Renal pelvis (tissue), 1 donor: ENCODE measurements at regions not wholly inside any gene's neighbourhood (a gene's known extent, or its start where the extent isn't known, plus 50 kb on each side); places are given as distances from the start of the nearest gene placed in this dataset.

Experiments used
- DNase-seq: peaks from one replicate; pipeline ENCODE4 v3.0.0-alpha.2; 2013

DNA sequence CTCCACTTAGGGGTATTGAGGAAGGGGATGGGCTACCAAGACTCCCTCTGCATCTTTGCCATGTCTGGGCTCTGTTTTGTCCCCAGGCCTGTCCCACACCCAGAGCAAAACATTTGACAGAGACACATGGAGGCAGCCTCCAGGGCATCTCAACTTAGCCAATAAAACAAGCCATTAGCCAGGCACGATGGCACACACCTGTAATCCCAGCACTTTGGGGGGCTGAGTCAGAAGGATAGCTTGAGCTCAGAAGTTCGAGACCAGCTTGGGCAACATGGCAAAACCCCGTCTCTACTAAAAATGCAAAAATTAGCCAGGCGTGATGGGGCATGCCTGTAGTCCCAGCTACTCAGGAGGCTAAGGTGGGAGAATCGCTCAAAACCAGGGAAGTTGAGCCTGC lies 120.3 kb upstream of the IPO9 start:
- no peak for DNase-seq

GRCh38 chr1:201709564-201710295 lies 119.2 kb upstream of the IPO9 start:
- DNase-seq, result no peak

GRCh38 chr1:201710632-201711597 lies 118.0 kb upstream of the IPO9 start:
- DNase-seq, result no peak

DNA sequence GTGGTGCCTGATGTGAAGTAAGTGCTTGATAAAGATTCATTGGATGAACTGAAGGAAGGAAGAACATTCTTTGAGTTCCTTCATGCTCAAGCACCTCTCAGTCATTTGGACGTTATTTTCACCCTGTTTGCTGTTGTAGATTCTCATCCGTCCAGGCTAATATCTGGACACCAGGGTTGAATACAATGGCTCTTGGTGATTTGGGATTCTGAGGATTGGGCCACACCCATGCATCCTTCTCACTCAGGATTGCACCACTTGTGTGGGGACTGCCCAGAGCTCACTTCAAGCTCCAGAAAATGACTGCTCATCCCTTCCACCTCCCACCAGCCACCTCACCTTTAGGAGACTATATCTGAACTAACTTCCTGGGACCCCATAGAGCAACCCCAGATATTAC lies 117.1 kb upstream of the IPO9 start:
- DNase-seq, result no peak

DNA sequence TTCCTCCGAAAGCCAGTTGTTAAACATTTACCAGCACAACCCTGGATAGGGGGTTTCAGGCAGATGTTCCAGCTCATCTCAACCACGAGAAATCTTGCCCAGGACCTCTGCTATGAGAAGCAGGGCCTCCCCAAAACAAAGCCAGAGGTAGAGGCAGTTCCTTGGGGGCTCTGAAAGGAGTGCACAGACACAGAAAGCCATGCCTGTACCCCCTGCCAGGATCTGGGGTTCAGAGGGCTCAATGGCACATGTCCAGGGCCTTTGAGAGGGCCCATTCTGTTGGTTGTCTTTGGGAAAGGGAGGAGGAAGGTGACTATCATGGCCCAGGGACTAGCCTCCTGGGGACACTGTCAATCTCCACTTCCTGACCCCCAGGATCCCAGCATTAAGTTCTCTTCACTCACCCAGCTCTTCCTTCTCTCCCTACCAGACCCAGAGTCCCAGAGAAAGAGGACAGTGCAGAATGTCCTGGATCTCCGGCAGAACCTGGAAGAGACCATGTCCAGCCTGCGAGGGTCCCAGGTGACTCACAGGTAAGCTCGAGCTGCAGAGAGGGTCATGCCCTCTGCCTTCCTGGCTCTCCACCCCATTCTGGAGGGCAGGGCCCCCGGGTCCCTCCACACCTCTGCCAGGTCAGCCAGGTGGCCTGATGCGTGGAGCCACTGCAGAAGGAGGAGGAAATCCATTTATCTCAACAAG lies 116.4 kb upstream of the IPO9 start:
- DNase-seq, result no peak

DNA sequence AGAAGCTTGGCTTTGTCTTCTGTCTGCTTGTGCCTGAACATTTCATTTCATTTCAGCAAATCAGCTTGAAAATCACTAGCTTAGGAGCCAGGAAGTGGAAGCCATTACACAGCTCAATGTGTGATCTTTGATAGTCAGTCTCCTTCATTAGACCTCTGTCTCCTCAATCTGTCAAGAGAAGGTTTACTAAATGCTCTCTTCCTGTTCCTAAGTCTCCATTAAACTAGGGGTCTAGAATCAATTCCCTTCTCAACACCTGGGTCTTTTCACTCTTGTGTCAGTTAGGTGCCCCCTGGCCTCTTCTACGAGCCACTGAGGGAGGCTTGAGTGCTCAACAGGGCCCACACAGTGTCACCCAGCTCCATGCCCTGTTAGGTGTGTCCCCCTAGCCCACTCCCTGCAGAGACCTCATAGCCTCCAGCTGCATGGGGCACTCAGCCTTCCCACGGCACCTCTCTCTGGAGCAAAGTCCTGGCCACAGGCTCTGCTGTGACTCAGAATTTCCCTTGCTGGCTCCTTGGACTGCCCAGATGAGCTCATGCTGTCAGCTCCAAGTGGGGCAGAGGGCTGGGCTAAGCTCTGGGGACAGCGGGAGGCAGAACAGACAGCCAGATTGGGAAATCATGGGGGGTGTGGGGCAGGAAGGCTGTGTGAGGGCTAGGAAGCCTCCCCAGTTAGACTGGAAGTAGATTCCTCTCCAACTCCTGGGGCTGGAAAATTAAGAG lies 115.7 kb upstream of the IPO9 start:
- no peak for DNase-seq

GRCh38 chr1:201714542-201715329 lies 114.2 kb upstream of the IPO9 start:
- DNase-seq, result no peak

DNA sequence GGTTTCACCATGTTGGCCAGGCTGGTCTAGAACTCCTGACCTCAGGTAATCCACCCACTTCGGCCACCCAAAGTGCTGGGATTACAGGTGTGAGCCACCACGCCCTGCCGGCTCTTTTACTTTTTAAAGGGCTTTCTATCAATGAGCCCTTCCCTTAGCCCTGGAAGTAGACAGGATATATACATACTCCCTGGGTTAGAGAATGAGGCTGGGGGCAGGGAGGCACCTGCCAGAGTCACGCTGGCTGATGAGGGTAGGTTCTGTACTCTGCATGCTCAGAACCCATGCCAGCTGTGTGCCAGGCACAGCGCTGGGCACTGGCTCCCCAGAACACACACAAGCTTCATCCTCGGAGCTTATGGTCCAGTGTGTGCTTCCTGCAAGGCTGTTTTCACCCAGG lies 113.6 kb upstream of the IPO9 start:
- DNase-seq, result no peak

DNA sequence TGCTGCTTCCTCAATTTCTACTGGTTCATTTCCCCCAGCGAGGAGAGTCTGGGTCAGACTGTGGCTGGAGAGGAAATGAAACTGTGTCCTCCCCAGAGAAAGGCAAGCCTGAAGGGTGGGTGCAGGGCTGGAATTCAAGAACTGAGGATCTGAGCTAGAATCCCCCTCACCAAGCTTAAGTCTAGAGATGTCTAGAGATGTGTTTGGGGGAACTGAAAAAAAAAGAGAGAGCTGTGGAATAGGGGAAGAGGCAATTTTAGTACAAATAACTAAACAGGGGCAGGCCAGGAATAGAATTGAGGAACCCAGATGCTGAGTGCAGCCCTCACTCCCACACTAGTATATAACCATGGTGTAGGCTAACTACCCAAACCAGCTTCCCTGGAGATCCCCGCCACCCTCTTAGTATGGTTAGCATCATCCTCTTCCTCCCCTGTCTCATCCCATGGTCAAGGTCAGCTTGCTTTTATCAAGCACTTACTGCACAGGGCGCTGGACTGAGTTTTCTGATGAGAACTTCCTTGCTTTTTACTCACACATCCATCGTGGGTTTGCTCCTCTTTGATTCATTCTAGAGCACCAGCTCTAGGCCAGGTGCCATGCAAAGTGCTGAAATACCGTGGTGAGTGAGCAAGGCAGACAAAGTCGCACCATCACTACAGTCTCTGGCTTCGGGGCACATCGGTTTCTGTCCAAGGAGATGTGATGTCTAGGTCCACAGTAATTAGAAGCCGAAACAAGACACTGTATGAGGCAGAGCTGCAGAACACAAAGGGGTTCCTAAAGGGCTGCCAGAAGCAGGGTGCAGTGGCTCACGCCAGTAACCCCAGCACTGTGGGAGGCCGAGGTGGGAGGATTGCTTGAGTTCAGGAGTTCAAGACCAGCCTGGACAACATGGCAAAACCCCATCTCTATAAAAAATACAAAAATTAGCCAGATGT lies 112.9 kb upstream of the IPO9 start:
- no peak for DNase-seq

DNA sequence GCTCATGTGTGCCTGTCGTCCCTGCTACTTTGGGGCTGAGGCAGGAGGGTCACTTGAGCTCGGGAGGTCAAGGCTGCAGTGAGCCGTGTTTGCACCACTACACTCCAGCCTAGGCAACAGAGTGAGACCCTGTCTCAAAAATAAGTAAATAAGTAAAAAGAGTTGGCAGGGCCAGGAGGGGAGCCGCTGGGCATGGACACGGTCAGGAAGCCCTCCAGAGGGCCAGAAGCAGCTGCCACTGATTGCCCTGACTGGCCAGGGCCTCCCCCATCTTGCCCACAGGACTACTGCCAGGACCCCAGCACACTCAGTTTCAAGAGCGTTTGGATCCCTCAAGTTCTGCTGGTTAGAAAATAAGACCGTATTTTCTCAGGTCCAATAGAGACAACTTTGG lies 112.2 kb upstream of the IPO9 start:
- DNase-seq, result no peak

GRCh38 chr1:201717286-201717685 lies 111.7 kb upstream of the IPO9 start:
- no peak for DNase-seq

DNA sequence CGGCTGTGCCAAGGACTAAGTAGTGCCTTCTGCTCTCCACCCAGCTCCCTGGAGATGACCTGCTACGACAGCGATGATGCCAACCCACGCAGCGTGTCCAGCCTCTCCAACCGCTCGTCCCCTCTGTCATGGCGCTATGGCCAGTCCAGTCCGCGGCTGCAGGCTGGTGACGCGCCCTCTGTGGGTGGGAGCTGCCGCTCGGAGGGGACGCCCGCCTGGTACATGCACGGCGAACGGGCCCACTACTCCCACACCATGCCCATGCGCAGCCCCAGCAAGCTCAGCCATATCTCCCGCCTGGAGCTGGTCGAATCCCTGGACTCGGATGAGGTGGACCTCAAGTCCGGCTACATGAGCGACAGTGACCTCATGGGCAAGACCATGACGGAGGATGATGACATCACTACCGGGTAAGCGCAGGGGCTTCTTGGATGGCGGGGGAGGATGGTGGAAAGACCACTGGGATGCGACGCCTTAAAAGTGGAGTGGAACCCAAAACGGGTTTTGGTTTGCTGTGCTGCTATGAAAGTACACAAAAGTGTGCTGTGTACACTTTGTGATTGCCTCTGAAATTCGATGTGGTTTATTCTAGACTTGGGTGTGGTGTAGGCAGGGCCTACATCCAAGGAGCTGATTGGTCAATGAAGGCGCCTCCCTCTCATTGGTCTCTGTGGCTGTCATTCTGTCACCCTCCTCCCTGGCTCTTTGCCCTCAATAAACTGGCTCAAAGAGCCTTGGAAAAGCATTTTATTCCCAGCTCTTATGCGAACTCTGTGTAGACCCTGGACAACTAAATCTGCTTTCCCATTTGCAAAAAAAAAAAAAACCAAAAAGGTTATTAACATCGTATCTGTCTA lies 110.4 kb upstream of the IPO9 start:
- DNase-seq, result no peak

GRCh38 chr1:201719812-201720521 lies 109.0 kb upstream of the IPO9 start:
- peak; percentile 73 for DNase-seq

- no peak for DNase-seq
These were observed 108.5 kb upstream of the IPO9 start for GRCh38 chr1:201720522-201720844.

DNA sequence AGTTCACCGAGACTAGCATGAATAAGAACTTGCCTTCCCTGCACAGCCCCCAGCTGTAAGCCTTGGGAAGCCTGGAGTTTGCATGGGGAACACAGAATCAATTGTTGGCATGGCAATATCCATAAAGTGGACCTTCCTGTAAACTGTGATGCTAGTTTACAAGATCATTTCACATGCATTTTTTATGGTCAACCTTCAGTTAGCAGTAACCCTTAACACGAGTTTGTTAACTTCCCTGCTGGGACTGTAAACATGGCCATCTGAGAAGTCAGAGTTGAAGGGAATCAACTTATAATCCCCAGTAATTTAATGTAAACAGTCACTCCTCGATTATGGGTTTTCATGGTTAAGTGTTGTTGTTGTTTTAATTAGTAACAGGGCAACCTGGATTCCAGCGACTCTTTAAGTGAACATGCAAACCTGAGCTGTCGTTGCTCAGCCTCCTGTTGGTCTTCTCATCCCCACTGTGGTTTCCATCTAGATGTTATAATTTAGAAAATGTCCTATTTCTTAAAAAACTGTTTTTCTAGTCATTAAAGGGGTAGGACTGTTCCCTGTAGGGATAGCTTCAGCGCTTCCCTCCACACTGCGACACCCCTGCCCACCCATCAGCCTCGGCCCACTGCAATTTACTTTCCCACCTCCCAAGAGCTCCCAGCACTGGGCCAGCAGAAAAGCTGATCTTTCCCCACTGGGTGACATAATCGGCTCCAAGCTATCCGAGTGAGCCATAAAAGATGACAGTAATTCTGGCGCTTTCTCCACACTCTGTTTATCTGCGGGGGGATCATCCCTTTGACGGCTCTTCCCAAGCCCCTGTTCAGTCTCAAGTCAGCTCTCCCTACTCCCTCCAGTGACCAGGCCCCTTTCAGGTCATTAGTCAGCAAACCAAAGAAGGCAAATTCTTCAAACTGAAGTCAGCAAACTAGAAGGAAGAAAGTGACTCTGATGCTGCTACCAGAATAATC lies 107.6 kb upstream of the IPO9 start:
- no peak for DNase-seq

- DNase-seq, result no peak
These were observed 104.8 kb upstream of the IPO9 start for GRCh38 chr1:201724039-201724765.
